ENCODE measurements at regions not wholly inside any gene's neighbourhood (a gene's known extent, or its start where the extent isn't known, plus 50 kb on each side); places are given as distances from the start of the nearest gene placed in this dataset.

DNA sequence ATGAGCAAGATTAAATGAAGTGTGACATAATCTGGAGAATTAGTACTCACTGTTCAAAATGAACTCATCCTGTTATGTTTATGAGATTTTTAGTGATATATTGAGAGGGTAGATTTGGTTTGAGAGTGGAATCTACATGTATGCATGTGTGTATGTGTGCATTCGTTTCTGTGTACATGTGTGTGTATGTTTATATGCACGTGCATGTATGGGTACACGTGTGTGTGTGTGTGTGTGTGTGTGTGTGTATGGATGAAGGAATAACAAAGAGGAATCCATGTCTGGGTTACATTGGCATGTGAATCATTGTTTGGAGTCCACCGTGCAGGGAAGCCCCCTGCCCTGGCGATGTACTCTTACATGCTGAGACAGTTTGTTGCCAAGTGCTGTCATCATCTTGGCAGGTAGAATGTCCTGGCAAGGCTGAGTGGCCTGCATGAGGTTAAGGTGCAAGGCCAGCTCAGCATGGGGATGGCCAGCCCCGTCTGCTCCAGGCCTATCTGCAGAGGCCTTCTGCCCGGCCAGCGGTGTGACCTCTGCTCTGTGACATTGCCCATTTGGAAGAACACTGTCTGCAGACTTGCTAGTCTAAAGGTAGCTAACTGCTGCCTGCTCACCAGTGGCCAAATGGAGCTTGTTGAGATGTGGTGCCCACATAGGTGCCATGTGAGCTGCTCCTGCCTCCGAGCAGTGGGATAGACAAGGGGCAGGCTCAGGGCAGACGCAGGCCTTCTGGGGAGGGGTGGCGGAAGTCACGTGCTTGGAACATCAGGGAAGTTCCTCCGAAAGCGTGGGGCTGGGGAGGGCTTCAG is 222.3 kb downstream of the TEX29 start:
- Mint-ChIP-seq H3K27me3 (peaks cover 6% of the 10 kb centered on the region), H3K4me1 (no peaks in the 10 kb centered on the region), H3K9me3 (no peaks in the 10 kb centered on the region), H3K36me3 (ENCODE audit: low read depth) (no peaks in the 10 kb centered on the region), H3K27ac (no peak overlapping the region), H3K4me3 (no peak overlapping the region)
- DNase-seq (no peak), ATAC-seq (no peak)

DNA sequence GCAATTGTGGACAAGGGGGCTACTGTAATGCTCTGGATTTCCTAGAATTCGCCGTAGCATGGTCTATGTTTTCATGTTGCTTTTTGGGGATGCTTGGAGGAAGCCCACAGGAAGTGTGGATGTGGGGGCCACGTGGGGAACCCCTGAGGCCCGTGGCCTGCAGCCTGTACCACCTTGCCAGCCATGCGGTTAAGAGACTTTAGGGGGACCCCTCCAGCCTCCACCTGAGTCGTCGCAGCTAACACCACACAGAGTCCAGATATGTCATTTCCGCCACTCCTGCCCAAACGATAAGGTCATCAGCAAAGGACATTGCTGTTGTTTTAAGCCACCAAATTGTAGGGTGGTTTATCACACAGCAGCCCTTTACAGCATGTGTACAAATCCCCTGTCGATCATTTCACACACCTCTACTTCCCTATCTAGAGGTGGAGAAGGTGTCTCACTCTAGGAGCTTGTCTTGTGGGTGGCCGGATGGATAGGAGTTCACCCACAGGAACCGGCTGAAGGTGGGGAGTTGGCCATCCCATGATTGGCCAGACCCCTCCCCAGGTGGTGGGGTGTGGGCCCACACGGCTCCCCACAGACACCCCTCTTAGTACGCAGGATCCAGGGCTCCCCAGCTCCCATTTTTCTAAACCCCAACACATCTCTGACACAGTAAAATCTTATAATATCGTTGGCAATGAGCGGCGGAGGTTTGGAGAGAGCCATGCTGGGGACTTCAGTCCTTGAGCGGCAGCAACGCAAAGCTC is 226.7 kb downstream of the TEX29 start:
- no peaks in the 10 kb centered on the region for H3K4me1 Mint-ChIP-seq
- H3K36me3 Mint-ChIP-seq (ENCODE audit: low read depth), result no peaks in the 10 kb centered on the region
- H3K27me3 Mint-ChIP-seq, result peaks cover 2% of the 10 kb centered on the region
- H3K4me3 Mint-ChIP-seq, result no peak overlapping the region
- no peaks in the 10 kb centered on the region for H3K9me3 Mint-ChIP-seq
- DNase-seq (no peak), ATAC-seq (no peak)
- no peak overlapping the region for H3K27ac Mint-ChIP-seq

DNA sequence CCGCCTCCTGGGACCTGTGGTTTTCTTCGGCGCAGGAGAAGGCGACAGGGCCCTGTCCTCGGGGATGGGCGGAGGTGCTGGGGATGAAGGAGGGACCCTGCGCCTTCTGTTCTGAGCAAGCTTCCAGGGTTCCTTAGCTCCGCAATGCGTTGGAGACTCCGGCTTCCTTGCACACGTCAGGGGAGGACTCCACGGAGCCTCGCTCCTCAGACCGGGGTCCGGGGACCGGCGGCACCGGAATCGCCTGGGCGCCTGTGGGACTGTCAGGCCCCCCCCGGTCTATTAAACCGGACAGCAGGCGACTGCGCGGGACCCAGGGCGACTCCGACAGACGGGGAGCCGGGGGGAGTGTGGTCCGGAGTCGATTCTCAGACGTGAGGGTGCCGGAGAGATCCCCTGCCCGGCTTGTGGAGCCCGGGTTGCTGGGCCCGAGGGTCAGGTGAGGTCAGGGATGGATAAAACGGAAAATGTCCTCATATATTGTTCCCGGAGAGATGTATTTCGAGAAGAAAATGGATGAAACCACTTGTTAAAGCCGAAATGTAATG is 227.4 kb downstream of the TEX29 start:
- Mint-ChIP-seq H3K4me3 (no peak overlapping the region), H3K27ac (no peak overlapping the region), H3K27me3 (no peaks in the 10 kb centered on the region), H3K9me3 (no peaks in the 10 kb centered on the region), H3K4me1 (no peaks in the 10 kb centered on the region), H3K36me3 (ENCODE audit: low read depth) (no peaks in the 10 kb centered on the region)
- DNase-seq (no peak), ATAC-seq (no peak)

GRCh38 chr13:111548301-111548700 is 227.9 kb downstream of the TEX29 start:
- Mint-ChIP-seq H3K9me3 (no peaks in the 10 kb centered on the region), H3K4me3 (no peak overlapping the region), H3K36me3 (ENCODE audit: low read depth) (no peaks in the 10 kb centered on the region), H3K27me3 (no peaks in the 10 kb centered on the region), H3K4me1 (no peaks in the 10 kb centered on the region), H3K27ac (no peak overlapping the region)
- no peak for ATAC-seq
- no peak for DNase-seq

- no peak overlapping the region for H3K4me3 Mint-ChIP-seq
- ATAC-seq (no peak), DNase-seq (no peak)
- H3K27ac Mint-ChIP-seq, result no peak overlapping the region
- H3K9me3 Mint-ChIP-seq, result no peaks in the 10 kb centered on the region
- H3K27me3 Mint-ChIP-seq, result no peaks in the 10 kb centered on the region
- no peaks in the 10 kb centered on the region for H3K4me1 Mint-ChIP-seq
- H3K36me3 Mint-ChIP-seq (ENCODE audit: low read depth), result no peaks in the 10 kb centered on the region
Measured at GRCh38 chr13:111548805-111549204, 228.4 kb downstream of the TEX29 start.

GRCh38 chr13:111549464-111549863 is 229.0 kb downstream of the TEX29 start:
- no peak for DNase-seq
- Mint-ChIP-seq H3K4me1 (no peaks in the 10 kb centered on the region), H3K27ac (no peak overlapping the region), H3K9me3 (no peaks in the 10 kb centered on the region), H3K4me3 (no peak overlapping the region), H3K27me3 (no peaks in the 10 kb centered on the region), H3K36me3 (ENCODE audit: low read depth) (no peaks in the 10 kb centered on the region)
- ATAC-seq, result no peak

DNA sequence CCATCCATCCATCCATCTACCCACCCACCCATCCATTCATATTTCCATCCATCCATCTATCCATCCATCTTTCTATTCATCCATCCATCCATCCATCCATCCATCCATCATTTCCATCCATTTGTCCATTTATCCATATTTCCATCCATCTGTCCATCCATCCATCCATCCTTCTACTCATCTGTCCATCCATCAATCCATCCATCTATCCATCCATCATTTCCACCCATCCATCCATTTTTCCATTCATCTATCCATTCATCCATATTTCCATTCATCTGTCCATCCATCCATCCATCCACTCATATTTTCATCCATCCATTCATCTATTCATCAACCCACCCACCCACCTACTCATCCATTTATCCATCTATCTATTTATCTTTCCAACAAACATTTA is 229.6 kb downstream of the TEX29 start:
- Mint-ChIP-seq H3K36me3 (ENCODE audit: low read depth) (no peaks in the 10 kb centered on the region), H3K27me3 (no peaks in the 10 kb centered on the region), H3K4me3 (no peak overlapping the region), H3K27ac (no peak overlapping the region), H3K9me3 (no peaks in the 10 kb centered on the region), H3K4me1 (no peaks in the 10 kb centered on the region)
- DNase-seq (no peak), ATAC-seq (no peak)

- Mint-ChIP-seq H3K4me1 (no peaks in the 10 kb centered on the region), H3K9me3 (no peaks in the 10 kb centered on the region), H3K36me3 (ENCODE audit: low read depth) (no peaks in the 10 kb centered on the region), H3K27ac (no peak overlapping the region), H3K4me3 (no peak overlapping the region), H3K27me3 (no peaks in the 10 kb centered on the region)
- no peak for DNase-seq
- no peak for ATAC-seq
Measured at GRCh38 chr13:111551204-111551820, 230.9 kb downstream of the TEX29 start.

DNA sequence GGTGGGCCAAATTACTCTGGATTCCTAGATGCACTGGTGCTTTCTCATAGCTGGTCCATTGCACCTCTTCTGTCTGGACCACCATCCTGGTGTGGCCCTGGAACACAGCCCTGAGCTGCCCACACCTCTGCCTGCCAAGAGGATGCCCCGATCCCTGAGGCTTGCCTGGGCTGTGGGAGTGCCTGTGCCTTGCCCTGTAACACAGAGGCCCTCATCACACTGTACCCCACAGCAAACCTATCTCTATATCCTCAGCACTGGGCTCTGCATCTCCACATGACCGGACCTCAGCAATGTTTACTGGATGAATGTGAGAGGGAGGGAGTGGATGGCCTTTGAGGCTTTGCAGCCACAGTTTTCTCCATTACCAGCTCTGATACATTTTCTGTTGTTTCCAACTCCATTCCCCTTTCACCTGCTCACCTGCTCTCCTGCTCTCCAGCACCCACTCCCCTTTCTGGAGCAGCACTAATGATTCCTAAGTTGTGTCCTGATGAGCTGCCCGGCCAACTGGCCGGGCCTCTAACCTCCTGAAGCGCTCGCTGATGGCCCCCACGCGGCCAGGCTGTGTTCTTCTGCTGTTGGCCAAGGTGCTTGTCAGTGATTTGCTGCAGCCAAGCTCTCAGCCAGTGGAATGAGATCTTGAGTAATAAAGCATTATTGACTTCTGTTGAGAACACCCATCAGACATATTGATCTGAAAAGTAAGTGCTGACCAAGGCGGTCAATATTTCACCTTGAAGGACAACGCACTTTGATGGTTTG is 232.6 kb downstream of the TEX29 start:
- DNase-seq (no peak), ATAC-seq (no peak)
- no peak overlapping the region for H3K27ac Mint-ChIP-seq
- no peaks in the 10 kb centered on the region for H3K9me3 Mint-ChIP-seq
- peaks cover 6% of the 10 kb centered on the region for H3K27me3 Mint-ChIP-seq
- H3K4me1 Mint-ChIP-seq, result no peaks in the 10 kb centered on the region
- H3K36me3 Mint-ChIP-seq (ENCODE audit: low read depth), result no peaks in the 10 kb centered on the region
- no peak overlapping the region for H3K4me3 Mint-ChIP-seq

GRCh38 chr13:111554539-111555267 is 234.3 kb downstream of the TEX29 start:
- Mint-ChIP-seq H3K4me3 (no peak overlapping the region), H3K27me3 (peaks cover 6% of the 10 kb centered on the region), H3K9me3 (no peaks in the 10 kb centered on the region), H3K36me3 (ENCODE audit: low read depth) (no peaks in the 10 kb centered on the region), H3K4me1 (no peaks in the 10 kb centered on the region), H3K27ac (no peak overlapping the region)
- DNase-seq (no peak), ATAC-seq (no peak)

GRCh38 chr13:111555268-111555808 is 234.9 kb downstream of the TEX29 start:
- Mint-ChIP-seq H3K36me3 (ENCODE audit: low read depth) (no peaks in the 10 kb centered on the region), H3K4me1 (no peaks in the 10 kb centered on the region), H3K4me3 (no peak overlapping the region), H3K9me3 (no peaks in the 10 kb centered on the region), H3K27me3 (peaks cover 7% of the 10 kb centered on the region), H3K27ac (no peak overlapping the region)
- DNase-seq, result no peak
- ATAC-seq, result no peak

DNA sequence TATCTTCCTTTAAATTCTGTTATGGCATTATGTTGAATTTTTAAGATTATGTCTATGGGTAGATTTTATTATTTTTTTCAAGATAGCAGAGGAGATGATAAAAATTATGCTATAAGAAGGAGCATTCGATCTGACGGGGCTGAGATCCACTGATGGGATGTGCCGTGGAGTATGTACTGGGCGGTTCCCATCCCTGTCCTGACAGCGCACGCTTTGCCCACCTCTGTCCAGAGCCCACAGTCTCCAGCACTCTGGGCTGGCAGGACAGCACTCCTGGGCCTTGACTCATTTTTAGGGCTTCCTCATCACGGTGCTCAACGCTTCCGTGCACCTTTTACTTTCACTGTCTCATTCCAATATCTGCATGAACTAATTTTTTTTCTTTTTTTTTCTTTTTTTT is 235.5 kb downstream of the TEX29 start:
- no peak overlapping the region for H3K27ac Mint-ChIP-seq
- no peak overlapping the region for H3K4me3 Mint-ChIP-seq
- DNase-seq (no peak), ATAC-seq (no peak)
- no peaks in the 10 kb centered on the region for H3K4me1 Mint-ChIP-seq
- peaks cover 7% of the 10 kb centered on the region for H3K27me3 Mint-ChIP-seq
- no peaks in the 10 kb centered on the region for H3K36me3 Mint-ChIP-seq (ENCODE audit: low read depth)
- no peaks in the 10 kb centered on the region for H3K9me3 Mint-ChIP-seq

DNA sequence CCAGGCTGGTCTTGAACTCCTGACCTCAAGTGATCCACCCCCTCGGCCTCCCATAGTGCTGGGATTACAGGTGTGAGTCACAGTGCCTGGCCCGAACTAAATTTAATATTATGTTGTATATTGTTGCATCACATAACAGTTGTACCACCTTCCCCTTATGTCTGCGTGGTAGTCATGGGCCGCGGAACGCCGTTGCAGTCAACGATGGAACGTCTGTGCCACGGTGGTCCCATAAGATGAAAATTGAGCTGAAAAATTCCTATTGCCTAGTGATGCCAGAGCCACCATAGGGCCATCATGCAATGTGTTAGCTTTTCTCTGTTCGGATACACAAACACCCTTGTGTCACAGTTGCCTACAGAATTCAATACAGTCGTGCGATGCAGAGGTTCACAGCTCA is 236.1 kb downstream of the TEX29 start:
- Mint-ChIP-seq H3K9me3 (no peaks in the 10 kb centered on the region), H3K27me3 (peaks cover 7% of the 10 kb centered on the region), H3K27ac (no peak overlapping the region), H3K4me1 (no peaks in the 10 kb centered on the region), H3K4me3 (no peak overlapping the region), H3K36me3 (ENCODE audit: low read depth) (no peaks in the 10 kb centered on the region)
- ATAC-seq, result no peak
- no peak for DNase-seq

Data from activated naive CD8-positive, alpha-beta T cell treated with anti-CD3 and anti-CD28 coated beads, Interleukin-2, amount 50 U/mL, for 24 hours (primary cell).